Amniotic epithelial cell (primary cell): ENCODE measurements at regions not wholly inside any gene's neighbourhood (a gene's known extent, or its start where the extent isn't known, plus 50 kb on each side); places are given as distances from the start of the nearest gene placed in this dataset.
"Not testable (repeated sequence)": the region's sequence is repeated elsewhere in the genome, so short reads cannot be mapped to it uniquely, and the experiment has no call there.

Experiments
- DNase-seq: peaks from one replicate; pipeline ENCODE4 v3.0.0-alpha.2; 2010; ENCODE audit warnings: low read depth

DNA sequence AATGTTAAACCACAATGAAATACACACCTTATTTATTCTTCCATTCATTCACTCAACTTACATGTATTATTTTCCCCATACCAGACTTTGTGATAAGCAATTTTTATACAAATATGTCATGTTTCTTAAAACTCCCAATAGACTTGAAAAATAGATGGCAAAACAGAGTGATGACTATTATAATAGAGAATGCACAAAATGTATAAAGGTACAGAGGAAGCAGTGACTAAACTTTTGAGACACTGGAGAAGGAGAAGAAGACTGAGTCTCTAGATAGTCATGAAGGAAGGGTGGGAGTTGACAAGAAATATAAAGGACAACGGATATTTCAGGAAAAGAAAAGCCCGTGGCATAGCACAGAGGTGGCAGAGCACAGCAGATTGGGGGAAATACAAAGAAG is 198.1 kb upstream of the SLC39A10 start:
- no peak for DNase-seq

DNA sequence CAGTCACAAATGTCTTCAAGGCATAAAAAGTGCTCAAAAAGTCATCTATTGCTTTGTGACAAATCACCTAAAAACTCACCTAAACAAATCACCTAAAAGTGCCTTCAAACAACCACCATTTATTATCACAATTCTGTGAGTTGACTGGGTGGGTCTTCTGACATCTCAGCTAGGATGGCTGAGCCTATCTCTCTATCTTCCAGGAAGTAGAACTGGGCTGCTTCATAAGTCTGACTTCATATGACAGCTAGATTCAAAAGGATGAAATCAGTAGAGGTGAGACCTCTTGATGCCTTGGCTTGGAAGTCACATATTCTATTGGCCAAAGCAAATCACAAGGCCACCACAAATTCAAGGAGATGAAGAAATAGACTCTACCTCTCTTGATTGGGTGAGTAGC is 199.2 kb upstream of the SLC39A10 start:
- DNase-seq: no peak

GRCh38 chr2:195456771-195457170 is 200.3 kb upstream of the SLC39A10 start:
- DNase-seq: no peak

DNA sequence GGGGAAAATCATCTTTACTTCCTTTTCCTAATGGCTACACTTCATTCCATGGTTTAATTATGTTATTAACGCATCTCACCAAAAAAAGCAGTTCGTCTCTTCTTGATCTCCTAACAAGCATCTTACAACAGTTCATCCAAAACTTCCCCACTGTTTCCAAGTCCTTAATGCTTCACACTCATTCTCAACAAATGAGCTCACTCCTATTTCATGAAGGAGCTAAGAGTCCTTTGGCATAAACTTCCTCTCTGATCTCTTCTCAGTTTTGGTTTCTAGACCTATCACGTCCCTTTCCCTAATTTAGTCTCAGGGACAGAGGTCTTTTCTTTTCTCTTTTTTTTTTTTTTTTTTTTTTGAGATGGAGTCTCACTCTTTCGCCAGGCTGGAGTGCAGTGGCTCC is 205.9 kb upstream of the SLC39A10 start:
- DNase-seq: no peak

GRCh38 chr2:195450552-195451113 is 206.4 kb upstream of the SLC39A10 start:
- DNase-seq: no peak

DNA sequence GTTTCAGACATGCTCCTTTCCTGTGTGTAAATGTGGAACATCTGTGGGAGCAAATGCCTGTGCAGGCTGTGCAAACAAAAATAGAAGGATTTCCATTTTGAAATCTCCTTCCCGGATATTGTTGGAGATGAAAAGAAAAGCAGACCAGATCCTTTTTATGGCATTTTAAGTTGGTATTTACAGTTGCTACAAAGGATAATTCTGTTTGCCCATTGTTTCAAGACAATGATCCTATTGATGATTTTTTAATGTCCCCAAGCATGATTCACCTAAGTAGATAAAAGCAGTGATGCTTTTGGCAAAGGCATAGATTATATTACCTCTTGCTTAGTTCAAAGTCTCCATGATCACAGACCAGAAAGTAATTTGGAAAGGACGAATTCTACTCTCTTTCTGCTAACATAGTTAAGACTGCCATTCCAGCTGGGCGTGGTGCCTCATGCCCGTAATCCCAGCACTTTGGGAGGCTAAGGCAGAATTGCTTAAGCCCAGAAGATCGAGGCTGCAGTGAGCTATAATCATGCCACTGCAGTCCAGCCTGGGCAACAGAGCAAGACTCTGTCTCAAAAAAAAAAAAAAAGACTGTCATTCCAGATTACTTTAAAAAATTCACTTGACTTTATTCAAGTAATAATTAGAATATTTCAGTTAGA is 209.6 kb upstream of the SLC39A10 start:
- no peak for DNase-seq

DNA sequence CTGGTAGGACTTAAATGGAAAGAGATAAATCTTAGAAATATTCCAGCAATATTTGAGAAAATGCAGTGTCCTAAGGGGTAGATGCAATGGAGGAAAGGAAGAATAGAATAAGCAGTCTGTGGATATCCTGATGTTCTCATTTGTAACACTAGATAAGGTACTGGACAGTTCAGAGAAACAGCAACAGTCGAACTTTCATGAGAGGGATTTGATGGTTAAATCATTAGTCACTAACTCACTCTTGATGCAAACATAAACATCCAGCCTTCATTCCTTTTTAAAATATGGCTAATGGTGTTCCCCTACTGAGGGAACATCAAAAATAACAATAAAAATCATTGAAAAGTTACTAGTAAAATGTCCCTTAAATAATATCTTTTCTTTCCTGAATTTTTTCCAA is 211.4 kb upstream of the SLC39A10 start:
- peak; percentile 46 for DNase-seq

DNA sequence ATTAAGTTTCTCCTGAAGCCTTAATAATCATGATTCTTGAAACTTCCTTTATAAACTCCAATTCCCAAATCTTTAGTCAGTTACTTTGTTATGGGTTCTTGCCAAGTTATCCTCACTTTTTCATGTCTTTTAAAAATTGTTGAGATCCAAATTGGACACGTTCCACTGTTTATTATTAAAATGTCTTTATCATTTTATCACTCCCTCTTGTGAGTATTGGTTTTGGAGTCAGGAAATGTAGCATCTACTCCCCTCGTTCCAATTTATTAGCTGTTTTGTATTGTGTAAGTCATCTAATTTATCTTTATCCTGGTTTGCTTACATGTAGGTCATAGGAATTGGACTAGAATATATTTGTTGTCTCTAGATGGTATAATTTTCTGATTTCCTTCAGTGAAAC is 213.1 kb upstream of the SLC39A10 start:
- DNase-seq: no peak

- no peak for DNase-seq
These were observed 214.4 kb upstream of the SLC39A10 start for GRCh38 chr2:195442458-195443175.

- no peak for DNase-seq
These were observed 218.3 kb upstream of the SLC39A10 start for GRCh38 chr2:195438692-195439091.

- DNase-seq: no peak
These were observed 219.5 kb upstream of the SLC39A10 start for GRCh38 chr2:195437521-195437920.

GRCh38 chr2:195434346-195434745 is 222.7 kb upstream of the SLC39A10 start:
- no peak for DNase-seq

GRCh38 chr2:195433729-195434128 is 223.3 kb upstream of the SLC39A10 start:
- DNase-seq: not testable (repeated sequence)

- no peak for DNase-seq
These were observed 228.4 kb upstream of the SLC39A10 start for GRCh38 chr2:195428673-195429072.

- peak; percentile 16 for DNase-seq
These were observed 231.7 kb upstream of the SLC39A10 start for GRCh38 chr2:195425328-195425727.

DNA sequence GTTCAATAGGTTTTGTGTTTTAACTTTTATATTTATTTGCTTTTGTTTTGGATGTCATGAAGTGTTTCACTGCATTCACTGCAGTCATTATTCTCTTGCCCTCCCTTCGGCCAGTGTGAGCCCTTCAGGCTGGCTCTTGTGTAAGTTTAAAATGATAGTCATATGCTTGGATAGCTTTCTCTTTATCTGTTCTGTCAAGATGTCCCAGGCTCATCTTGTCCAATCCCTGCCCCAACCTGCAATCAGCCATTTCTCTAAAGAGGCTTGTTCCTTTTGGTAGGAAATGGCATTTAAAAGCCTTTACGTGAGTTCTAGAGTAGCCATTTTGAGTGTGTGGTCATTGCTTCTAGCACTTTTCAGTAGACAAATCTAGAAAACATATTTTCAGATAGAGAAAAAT is 238.0 kb upstream of the SLC39A10 start:
- DNase-seq: no peak

DNA sequence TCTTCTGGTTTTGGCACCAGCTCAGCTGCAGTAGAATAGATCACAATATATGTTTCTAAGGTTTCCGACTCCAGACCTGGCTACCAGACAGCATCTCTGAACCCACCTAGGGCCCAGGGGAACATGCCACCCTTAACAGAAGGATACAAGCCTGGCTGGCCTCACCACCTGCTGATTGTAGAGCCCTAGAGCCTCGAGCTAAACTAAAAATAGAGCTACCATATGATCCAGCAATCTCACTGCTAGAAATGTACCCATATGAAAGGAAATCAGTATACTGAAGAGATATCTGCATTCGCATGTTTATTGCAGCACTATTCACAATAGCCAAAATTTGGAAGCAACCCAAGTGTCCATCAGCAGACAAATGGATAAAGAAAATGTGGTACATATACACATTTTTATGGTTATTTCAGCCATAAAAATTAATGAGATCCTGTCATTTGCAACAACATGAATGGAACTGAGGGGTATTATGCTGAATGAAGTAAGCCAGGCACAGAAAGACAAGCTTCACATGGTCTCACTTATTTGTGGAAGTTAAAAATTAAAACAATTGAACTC is 242.4 kb upstream of the SLC39A10 start:
- no peak for DNase-seq

- no peak for DNase-seq
These were observed 243.1 kb upstream of the SLC39A10 start for GRCh38 chr2:195413944-195414343.

DNA sequence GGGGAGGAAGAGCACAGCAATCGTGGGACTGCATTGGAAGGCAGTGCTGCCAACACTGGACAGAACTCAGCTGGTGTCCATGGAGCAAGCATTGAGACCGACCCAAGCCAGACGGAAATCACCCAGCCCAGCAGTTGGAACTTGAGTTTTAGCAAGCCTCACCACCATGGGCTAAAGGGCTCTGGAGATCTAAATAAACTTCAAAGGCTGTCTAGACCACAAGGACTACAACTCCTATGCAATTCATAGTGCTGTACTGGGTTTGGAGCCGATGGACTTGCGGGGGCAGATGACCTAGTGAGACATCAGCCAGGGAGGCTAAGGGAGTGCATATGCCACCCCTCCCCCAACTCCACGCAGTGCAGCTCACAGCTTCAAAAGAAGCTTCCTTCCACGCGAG is 243.6 kb upstream of the SLC39A10 start:
- DNase-seq: no peak

DNA sequence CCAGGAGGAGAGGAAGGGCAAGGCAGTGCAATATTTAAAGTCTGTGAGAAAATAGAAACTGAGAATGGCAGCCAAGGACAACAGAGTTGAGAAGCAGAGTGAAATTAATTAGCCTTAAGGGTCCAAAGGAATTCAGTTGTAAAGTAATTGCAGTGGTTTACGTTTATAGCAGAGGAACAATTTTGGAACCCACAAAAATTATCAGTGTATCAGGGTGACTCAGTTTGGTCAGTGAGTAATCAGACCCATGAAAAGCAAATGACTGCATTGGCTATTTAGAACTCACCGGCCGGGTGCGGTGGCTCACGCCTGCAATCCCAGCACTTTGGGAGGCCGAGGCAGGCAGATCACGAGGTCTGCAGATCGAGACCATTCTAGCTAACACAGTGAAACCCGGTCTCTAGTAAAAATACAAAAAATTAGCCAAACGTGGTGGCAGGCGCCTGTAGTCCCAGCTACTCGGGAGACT is 245.8 kb upstream of the SLC39A10 start:
- DNase-seq: peak; percentile 85

- DNase-seq: peak; percentile 12
These were observed 246.9 kb upstream of the SLC39A10 start for GRCh38 chr2:195410074-195410671.

- no peak for DNase-seq
These were observed 248.2 kb upstream of the SLC39A10 start for GRCh38 chr2:195408811-195409210.

- no peak for DNase-seq
These were observed 248.8 kb upstream of the SLC39A10 start for GRCh38 chr2:195408196-195408595.
